Upper lobe of right lung (tissue), 1 donor: ENCODE measurements at regions not wholly inside any gene's neighbourhood (a gene's known extent, or its start where the extent isn't known, plus 50 kb on each side); places are given as distances from the start of the nearest gene placed in this dataset.
"Not testable (repeated sequence)": the region's sequence is repeated elsewhere in the genome, so short reads cannot be mapped to it uniquely, and the experiment has no call there.

ENCODE experiments used
- ATAC-seq: fragments of 200-7000 bp; cut with Tn5 transposase; one replicate; pipeline ENCODE4 v1.9.1; 2020; ENCODE audit warnings: mild to moderate bottlenecking, moderate library complexity
- DNase-seq: peaks from one replicate; pipeline ENCODE4 v3.0.0-alpha.2; 2020
- H3K27ac ChIP-seq: fragments of 200-600 bp; one replicate; pipeline ENCODE4 v1.8.0; 2022
- H3K27me3 ChIP-seq: fragments of 200-600 bp; one replicate; pipeline ENCODE4 v1.8.0; 2022; ENCODE audit warnings: mild to moderate bottlenecking
- H3K36me3 ChIP-seq: fragments of 200-600 bp; one replicate; pipeline ENCODE4 v1.8.0; 2022
- H3K4me1 ChIP-seq: fragments of 200-600 bp; one replicate; pipeline ENCODE4 v1.8.0; 2022
- H3K4me3 ChIP-seq: fragments of 200-600 bp; one replicate; pipeline ENCODE4 v1.8.0; 2022; ENCODE audit warnings: mild to moderate bottlenecking
- H3K9me3 ChIP-seq: fragments of 200-600 bp; one replicate; pipeline ENCODE4 v1.8.0; 2022
- CTCF ChIP-seq: fragments of 200-600 bp; IDR thresholded peaks from one replicate; pipeline ENCODE4 v1.8.0; 2022; ENCODE audit warnings: antibody characterized with exemption
- intact Hi-C: fragments of 100-400 bp; cut with DNase I; formaldehyde crosslinking; loops from one replicate; pipeline ENCODE4 v1.11.0; 2022
- donor health status: DM: no; HTN: yes; CAD: no; lungs with severe emphysema.

DNA sequence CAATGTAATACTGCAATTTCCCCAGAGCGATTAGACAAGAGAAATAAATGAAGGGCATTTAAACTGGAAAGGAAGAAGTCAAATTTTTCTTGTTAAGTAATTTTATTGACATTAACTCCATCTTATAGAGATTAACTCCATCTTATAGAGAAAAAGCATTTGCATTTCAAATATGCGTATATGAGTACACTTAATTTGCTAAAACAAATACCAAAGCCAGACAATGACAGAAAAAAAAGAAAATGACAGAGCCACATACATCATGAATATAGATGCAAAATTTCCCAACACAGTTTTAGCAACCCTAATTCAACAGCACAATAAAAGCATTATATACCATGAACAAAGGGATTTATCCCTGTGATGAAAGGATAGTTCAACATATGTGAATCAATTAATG lies 1293.1 kb upstream of the EYS start:
- Histone ChIP-seq H3K36me3 (no peaks in the 10 kb centered on the region), H3K4me1 (no peaks in the 10 kb centered on the region), H3K4me3 (no peak overlapping the region), H3K9me3 (no peaks in the 10 kb centered on the region), H3K27ac (no peak overlapping the region), H3K27me3 (no peaks in the 10 kb centered on the region)
- ATAC-seq = no peak
- DNase-seq = no peak
- no peak for TF ChIP-seq CTCF
- intact Hi-C loops = no loop called here

DNA sequence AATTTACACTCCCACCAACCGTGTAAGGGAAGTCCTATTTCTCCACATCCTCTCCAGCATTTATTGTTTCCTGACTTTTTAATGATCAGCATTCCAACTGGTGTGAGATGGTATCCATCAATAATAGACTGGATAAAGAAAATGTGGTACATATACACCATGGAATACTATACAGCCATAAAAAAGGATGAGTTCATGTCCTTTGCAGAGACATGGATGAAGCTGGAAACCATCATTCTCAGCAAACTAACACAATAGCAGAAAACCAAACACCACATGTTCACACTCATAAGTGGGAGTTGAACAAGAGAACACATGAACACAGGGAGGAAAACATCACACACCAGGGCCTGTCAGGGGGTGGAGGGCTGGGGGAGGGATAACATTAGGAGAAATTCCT lies 1290.6 kb upstream of the EYS start:
- ATAC-seq, H3K27ac ChIP-seq, H3K27me3 ChIP-seq, H3K4me3 ChIP-seq, DNase-seq, H3K4me1 ChIP-seq, H3K36me3 ChIP-seq, intact Hi-C loops, H3K9me3 ChIP-seq: not testable (repeated sequence)

DNA sequence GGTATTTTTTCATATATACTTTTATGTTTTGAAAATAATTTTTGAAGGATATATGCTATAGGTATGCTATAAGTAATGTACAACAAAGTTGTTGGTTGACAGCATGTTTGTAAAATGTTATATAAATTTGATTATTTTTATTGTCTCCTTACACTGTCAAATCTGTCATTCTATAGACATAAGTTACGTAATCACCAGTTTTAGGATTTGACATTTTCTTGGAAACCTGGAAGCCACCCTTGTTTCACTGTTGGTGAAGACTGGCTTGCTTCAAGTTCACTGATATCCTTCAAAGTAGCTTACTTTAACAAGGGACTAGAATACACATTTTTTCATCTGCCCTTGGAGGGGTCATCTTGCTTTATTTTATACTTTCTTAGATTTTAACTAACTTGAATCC lies 1288.6 kb upstream of the EYS start:
- intact Hi-C loops = no loop called here
- no peak for TF ChIP-seq CTCF
- H3K4me3 ChIP-seq = no peak overlapping the region
- no peak overlapping the region for H3K27ac ChIP-seq
- no peak for DNase-seq
- H3K4me1 ChIP-seq = no peaks in the 10 kb centered on the region
- no peak for ATAC-seq
- no peaks in the 10 kb centered on the region for H3K36me3 ChIP-seq
- no peaks in the 10 kb centered on the region for H3K27me3 ChIP-seq
- H3K9me3 ChIP-seq = no peaks in the 10 kb centered on the region

GRCh38 chr6:66993708-66994107 lies 1286.7 kb upstream of the EYS start:
- H3K4me1 ChIP-seq, ATAC-seq, H3K27ac ChIP-seq, H3K36me3 ChIP-seq, H3K9me3 ChIP-seq, intact Hi-C loops, DNase-seq, H3K27me3 ChIP-seq, H3K4me3 ChIP-seq: not testable (repeated sequence)

- H3K9me3 ChIP-seq = no peaks in the 10 kb centered on the region
- H3K36me3 ChIP-seq = no peaks in the 10 kb centered on the region
- intact Hi-C loops = no loop called here
- DNase-seq (no peak), ATAC-seq (no peak)
- no peaks in the 10 kb centered on the region for H3K4me1 ChIP-seq
- no peak overlapping the region for H3K27ac ChIP-seq
- H3K27me3 ChIP-seq = no peaks in the 10 kb centered on the region
- H3K4me3 ChIP-seq = no peak overlapping the region
- TF ChIP-seq CTCF = no peak
These were observed 1286.2 kb upstream of the EYS start for GRCh38 chr6:66993272-66993671.

DNA sequence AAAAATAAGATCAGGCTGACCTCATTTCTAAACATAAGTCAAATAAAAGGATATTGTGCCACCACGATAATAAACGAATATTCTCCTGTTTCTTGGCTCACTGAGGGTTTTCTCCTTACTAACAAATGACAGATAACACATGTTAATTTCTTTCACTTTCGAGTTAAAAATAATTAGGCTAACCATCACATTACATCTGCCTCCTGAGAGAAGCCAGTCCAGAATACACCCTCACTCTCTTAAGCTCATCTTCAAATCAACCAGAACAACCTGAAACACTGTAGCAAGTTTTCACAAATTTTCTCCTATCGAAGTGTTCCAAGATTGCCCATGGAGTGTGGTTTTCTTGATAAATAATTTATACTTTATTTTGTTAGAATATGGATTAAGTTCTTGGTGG lies 1285.6 kb upstream of the EYS start:
- Histone ChIP-seq H3K4me1 (no peaks in the 10 kb centered on the region), H3K27ac (no peak overlapping the region), H3K36me3 (no peaks in the 10 kb centered on the region), H3K27me3 (no peaks in the 10 kb centered on the region), H3K4me3 (no peak overlapping the region), H3K9me3 (no peaks in the 10 kb centered on the region)
- ATAC-seq = no peak
- no peak for TF ChIP-seq CTCF
- intact Hi-C loops = no loop called here
- no peak for DNase-seq

DNA sequence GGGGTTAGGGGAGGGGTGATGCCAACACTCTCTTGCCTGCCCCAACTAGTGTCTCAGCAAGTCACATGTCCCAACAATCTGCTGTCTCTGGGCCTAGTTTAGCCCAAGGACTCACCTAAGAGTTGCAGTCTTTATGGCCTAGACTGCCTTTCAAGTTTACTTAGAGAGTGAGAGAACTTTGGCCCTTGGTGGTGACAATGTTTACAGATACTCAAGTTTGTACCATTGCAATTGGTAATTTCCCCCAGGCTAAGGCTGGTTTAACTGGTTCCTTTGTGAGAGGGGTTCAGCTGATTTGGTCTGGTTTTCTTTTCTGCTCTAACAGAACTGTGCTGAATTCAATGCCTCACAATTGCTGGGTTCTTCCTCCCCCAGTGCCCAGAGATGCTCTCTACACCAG lies 1279.9 kb upstream of the EYS start:
- ATAC-seq (no peak), DNase-seq (no peak)
- Histone ChIP-seq H3K27ac (no peak overlapping the region), H3K4me1 (no peaks in the 10 kb centered on the region), H3K36me3 (no peaks in the 10 kb centered on the region), H3K4me3 (no peak overlapping the region), H3K27me3 (no peaks in the 10 kb centered on the region), H3K9me3 (no peaks in the 10 kb centered on the region)
- TF ChIP-seq CTCF = no peak
- intact Hi-C loops = no loop called here
